ENCODE measurements at regions not wholly inside any gene's neighbourhood (a gene's known extent, or its start where the extent isn't known, plus 50 kb on each side); places are given as distances from the start of the nearest gene placed in this dataset.

- Histone ChIP-seq H3K4me1 (0 out of 3 replicates have a peak, but pooled peaks cover 5% of the 10 kb centered on the region), H3K27ac (no peak overlapping the region), H3K4me3 (no peak overlapping the region), H3K9me3 (no peaks in the 10 kb centered on the region), H3K4me2 (no peak overlapping the region)
- TF ChIP-seq TP53 (CRISPR knock-in tag; IDR thresholded peaks at IDR 0.05) = no peak
- no peak for TF ChIP-seq USF2 (IDR thresholded peaks at IDR 0.05)
- ChIA-PET POLR2A (no interaction called here), CTCF (interaction anchor here (0.8 to 1.5 kb wide), 3 partner anchors 118 to 171 kb away, joined by 3 to 4 read pairs (median 3); no protein-coding TSS in a partner anchor)
- WGBS (ENCODE audit: missing lambda C conversion rate) = 19% methylated on average over 2 of the region's 2 CpGs
- DNase-seq (ENCODE audit: low read depth in 1 of 2, low spot score in 1 of 2) (no peak), FAIRE-seq (no peak), ATAC-seq (no peak)
These were observed 203.9 kb downstream of the SNX10 start for GRCh38 chr7:26495569-26495968.

- no peak for FAIRE-seq
- TF ChIP-seq RNF2 (IDR thresholded peaks at IDR 0.05; ENCODE audit: borderline replicate concordance, low read depth) (no peak), HOXB13 (CRISPR knock-in tag; IDR thresholded peaks at IDR 0.05; ENCODE audit: low read depth) (no peak), USF2 (IDR thresholded peaks at IDR 0.05) (no peak), HOXB5 (CRISPR knock-in tag; IDR thresholded peaks at IDR 0.05) (no peak), SMC3 (IDR thresholded peaks at IDR 0.05) (no peak), ELK1 (IDR thresholded peaks at IDR 0.05; ENCODE audit: low read depth, low read length) (no peak), POLR2AphosphoS2 (conservative IDR thresholded peaks at IDR 0.05; ENCODE audit: low read length) (no peak), NPAS2 (CRISPR knock-in tag; IDR thresholded peaks at IDR 0.05; ENCODE audit: borderline replicate concordance) (no peak), ZC3H11A (IDR thresholded peaks at IDR 0.05) (no peak), CTCF (IDR thresholded peaks at IDR 0.05) (no peak), HOXA7 (CRISPR knock-in tag; IDR thresholded peaks at IDR 0.05) (no peak), RAD21 (conservative IDR thresholded peaks at IDR 0.05 in 1 of 2, IDR thresholded peaks at IDR 0.05 in 1 of 2) (no peak), ZFP36 (IDR thresholded peaks at IDR 0.05; ENCODE audit: borderline replicate concordance, partially characterized antibody) (no peak), TP53 (CRISPR knock-in tag; IDR thresholded peaks at IDR 0.05) (no peak)
- peak overlapping the region in 1 of 2 experiments; percentile 47; a peak in 2 of 6 replicates for H3K27ac ChIP-seq
- 55% methylated on average over 12 of the region's 12 CpGs for WGBS (ENCODE audit: missing lambda C conversion rate)
- 0 out of 3 replicates have a peak overlapping the region, but pooled peaks have one; percentile 28 for H3K4me2 ChIP-seq
- 0 out of 3 replicates have a peak, but pooled peaks cover 5% of the 10 kb centered on the region for H3K4me1 ChIP-seq
- no peak for DNase-seq (ENCODE audit: low read depth in 1 of 2, low spot score in 1 of 2)
- H3K9me3 ChIP-seq = no peaks in the 10 kb centered on the region
- CTCF ChIA-PET = no interaction called here
- H3K4me3 ChIP-seq = no peak overlapping the region
- POLR2A ChIA-PET = no interaction called here
- peak in 1 of 2 experiments; percentile 47; a peak in 1 of 6 replicates for ATAC-seq
These were observed 206.3 kb downstream of the SNX10 start for GRCh38 chr7:26497801-26498596.

- Histone ChIP-seq H3K4me3 (no peak overlapping the region), H3K4me2 (no peak overlapping the region), H3K9me3 (no peaks in the 10 kb centered on the region), H3K27ac (no peak overlapping the region), H3K4me1 (0 out of 3 replicates have a peak, but pooled peaks cover 5% of the 10 kb centered on the region)
- ChIA-PET CTCF (interaction anchor here (1.0 kb wide), 1 partner anchor 130 kb away, joined by 3 read pairs; no protein-coding TSS in a partner anchor), POLR2A (no interaction called here)
- TF ChIP-seq ESRRA (IDR thresholded peaks at IDR 0.05; ENCODE audit: borderline replicate concordance, low read length) (no peak), HOXB5 (CRISPR knock-in tag; IDR thresholded peaks at IDR 0.05) (no peak), TP53 (CRISPR knock-in tag; IDR thresholded peaks at IDR 0.05) (no peak), CHD4 (IDR thresholded peaks at IDR 0.05; ENCODE audit: borderline replicate concordance) (no peak), USF2 (IDR thresholded peaks at IDR 0.05) (no peak)
- FAIRE-seq (no peak), ATAC-seq (no peak), DNase-seq (ENCODE audit: low read depth in 1 of 2, low spot score in 1 of 2) (no peak)
- WGBS (ENCODE audit: missing lambda C conversion rate) = 69% methylated on average over 2 of the region's 3 CpGs
These were observed 207.7 kb downstream of the SNX10 start for GRCh38 chr7:26499315-26499897.

All from A549 (cell line).